CD4-positive, alpha-beta T cell (primary cell): ENCODE measurements at regions not wholly inside any gene's neighbourhood (a gene's known extent, or its start where the extent isn't known, plus 50 kb on each side); places are given as distances from the start of the nearest gene placed in this dataset.

ENCODE experiments used
- ATAC-seq: fragments of 200-7000 bp; cut with Tn5 transposase; one replicate; pipeline ENCODE4 v1.10.0; 2022; ENCODE audit warnings: mild to moderate bottlenecking; ENCODE audit not compliant: poor library complexity
- CTCF ChIA-PET: fragments of 350-600 bp; sonication (Branson Sonifier 250); formaldehyde crosslinking; loops from one replicate; lab custom pipeline; 2021; ENCODE audit warnings: antibody characterized with exemption, inconsistent platforms; lab: Charles Lee
- POLR2A ChIA-PET: fragments of 350-600 bp; sonication (Branson Sonifier 250); formaldehyde crosslinking; loops from one replicate; lab custom pipeline; 2021; ENCODE audit warnings: antibody characterized with exemption, inconsistent platforms; lab: Charles Lee
- DNase-seq, 14 experiments: peaks; one replicate each; pipeline ENCODE4 v3.0.0-alpha.2; 2013 to 2020; ENCODE audit warnings: mixed read lengths in 2 of 14
- H3K27ac ChIP-seq, 2 donors: one replicate each; pipeline versions ENCODE4 v1.5.1 to v1.7.0; 2013; ENCODE audit warnings: low read length in 2 of 2, low read depth in 1 of 2, mild to moderate bottlenecking in 1 of 2
- H3K27me3 ChIP-seq, 2 experiments: 1 replicate in 1 of 2; 2 replicates in 1 of 2; pipeline versions ENCODE4 v1.6.1 to v1.7.0; 2013; ENCODE audit warnings: low read length in 2 of 2, control low read depth in 1 of 2, mild to moderate bottlenecking in 1 of 2, moderate library complexity in 1 of 2; ENCODE audit not compliant: insufficient read depth in 2 of 2, control insufficient read depth in 1 of 2
- H3K36me3 ChIP-seq: one replicate; pipeline ENCODE4 v1.6.1; 2013; ENCODE audit warnings: low read length, control low read depth; ENCODE audit not compliant: insufficient read depth
- H3K4me1 ChIP-seq: one replicate; pipeline ENCODE4 v1.6.1; 2013; ENCODE audit warnings: low read length, control low read depth; ENCODE audit not compliant: insufficient read depth
- H3K4me3 ChIP-seq: one replicate; pipeline ENCODE4 v1.5.1; 2013; ENCODE audit warnings: mild to moderate bottlenecking, low read length, moderate library complexity
- H3K9me3 ChIP-seq, 2 experiments: 1 replicate in 1 of 2; 2 replicates in 1 of 2; pipeline versions ENCODE4 v1.6.1 to v1.7.0; 2013; ENCODE audit warnings: low read length in 2 of 2, mild to moderate bottlenecking in 2 of 2, control low read depth in 1 of 2, moderate library complexity in 1 of 2; ENCODE audit not compliant: control insufficient read depth in 1 of 2, insufficient read depth in 1 of 2
- H3K27ac Mint-ChIP-seq: one replicate; pipeline ENCODE4 v1.8.0; 2020; ENCODE audit warnings: mixed read lengths
- H3K27me3 Mint-ChIP-seq: one replicate; pipeline ENCODE4 v1.8.0; 2021; ENCODE audit warnings: mixed read lengths
- H3K36me3 Mint-ChIP-seq: one replicate; pipeline ENCODE4 v1.8.0; 2021; ENCODE audit warnings: low read depth, mixed read lengths
- H3K4me1 Mint-ChIP-seq: one replicate; pipeline ENCODE4 v1.8.0; 2021; ENCODE audit warnings: low read depth, mixed read lengths
- H3K4me3 Mint-ChIP-seq: one replicate; pipeline ENCODE4 v1.8.0; 2020; ENCODE audit warnings: mild to moderate bottlenecking, mixed read lengths
- H3K9me3 Mint-ChIP-seq: one replicate; pipeline ENCODE4 v1.8.0; 2020; ENCODE audit warnings: mixed read lengths
- intact Hi-C, 2 experiments: fragments of 100-400 bp; cut with DNase I in 1 of 2; cut with micrococcal nuclease in 1 of 2; formaldehyde crosslinking; loops; one replicate each; pipeline versions ENCODE4 v1.15.1 to v1.9.0; 2023 to 2025; cut with DNase I, micrococcal nuclease
- TF ChIP-seq, protein P1 (sequence below): fragments of 200-600 bp; IDR thresholded peaks from one replicate; pipeline ENCODE4 v1.8.0; 2022; ENCODE audit warnings: antibody characterized with exemption, mild to moderate bottlenecking

- Mint-ChIP-seq H3K9me3 (no peaks in the 10 kb centered on the region), H3K36me3 (no peaks in the 10 kb centered on the region), H3K4me3 (no peak overlapping the region), H3K27ac (no peak overlapping the region), H3K27me3 (no peaks in the 10 kb centered on the region), H3K4me1 (no peaks in the 10 kb centered on the region)
- Histone ChIP-seq H3K36me3 (no peaks in the 10 kb centered on the region), H3K4me3 (no peak overlapping the region), H3K27ac (no peak overlapping the region), H3K4me1 (no peaks in the 10 kb centered on the region), H3K9me3 (no peaks in the 10 kb centered on the region), H3K27me3 (no peaks in the 10 kb centered on the region)
- no peak for ATAC-seq
- DNase-seq = no peak
- TF ChIP-seq, protein P1, sequence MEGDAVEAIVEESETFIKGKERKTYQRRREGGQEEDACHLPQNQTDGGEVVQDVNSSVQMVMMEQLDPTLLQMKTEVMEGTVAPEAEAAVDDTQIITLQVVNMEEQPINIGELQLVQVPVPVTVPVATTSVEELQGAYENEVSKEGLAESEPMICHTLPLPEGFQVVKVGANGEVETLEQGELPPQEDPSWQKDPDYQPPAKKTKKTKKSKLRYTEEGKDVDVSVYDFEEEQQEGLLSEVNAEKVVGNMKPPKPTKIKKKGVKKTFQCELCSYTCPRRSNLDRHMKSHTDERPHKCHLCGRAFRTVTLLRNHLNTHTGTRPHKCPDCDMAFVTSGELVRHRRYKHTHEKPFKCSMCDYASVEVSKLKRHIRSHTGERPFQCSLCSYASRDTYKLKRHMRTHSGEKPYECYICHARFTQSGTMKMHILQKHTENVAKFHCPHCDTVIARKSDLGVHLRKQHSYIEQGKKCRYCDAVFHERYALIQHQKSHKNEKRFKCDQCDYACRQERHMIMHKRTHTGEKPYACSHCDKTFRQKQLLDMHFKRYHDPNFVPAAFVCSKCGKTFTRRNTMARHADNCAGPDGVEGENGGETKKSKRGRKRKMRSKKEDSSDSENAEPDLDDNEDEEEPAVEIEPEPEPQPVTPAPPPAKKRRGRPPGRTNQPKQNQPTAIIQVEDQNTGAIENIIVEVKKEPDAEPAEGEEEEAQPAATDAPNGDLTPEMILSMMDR = no peak
- ChIA-PET POLR2A (no interaction called here), CTCF (no interaction called here)
- intact Hi-C loops = no loop called here
Measured at GRCh38 chr22:48860557-48860956, 967.1 kb downstream of the BRD1 start.

- no peak for ATAC-seq
- Mint-ChIP-seq H3K27ac (no peak overlapping the region), H3K9me3 (no peaks in the 10 kb centered on the region)
Measured at GRCh38 chr22:48858856-48859255, 968.8 kb downstream of the BRD1 start.

GRCh38 chr22:48858121-48858520 is 969.6 kb downstream of the BRD1 start:
- Mint-ChIP-seq H3K36me3 (no peaks in the 10 kb centered on the region), H3K27me3 (peaks cover 15% of the 10 kb centered on the region), H3K9me3 (no peaks in the 10 kb centered on the region), H3K4me1 (no peaks in the 10 kb centered on the region), H3K4me3 (no peak overlapping the region), H3K27ac (no peak overlapping the region)
- TF ChIP-seq, protein P1 = no peak
- Histone ChIP-seq H3K27ac (no peak overlapping the region), H3K27me3 (no peaks in the 10 kb centered on the region), H3K4me1 (no peaks in the 10 kb centered on the region), H3K36me3 (no peaks in the 10 kb centered on the region), H3K4me3 (no peak overlapping the region), H3K9me3 (peaks cover 0 to 6% of the 10 kb centered on the region in 2 experiments)
- DNase-seq = no peak
- no peak for ATAC-seq
- intact Hi-C loops = no loop called here
- ChIA-PET CTCF (no interaction called here), POLR2A (no interaction called here)

More at GRCh38 chr22:48858856-48859255, 968.8 kb downstream of the BRD1 start:
- intact Hi-C loops = no loop called here
- Mint-ChIP-seq H3K4me3 (no peak overlapping the region), H3K4me1 (no peaks in the 10 kb centered on the region), H3K27me3 (peaks cover 10% of the 10 kb centered on the region), H3K36me3 (no peaks in the 10 kb centered on the region)
- ChIA-PET POLR2A (no interaction called here), CTCF (no interaction called here)
- peaks cover 0 to 4% of the 10 kb centered on the region in 2 experiments for H3K9me3 ChIP-seq
- no peaks in the 10 kb centered on the region for H3K4me1 ChIP-seq
- no peak overlapping the region for H3K27ac ChIP-seq
- H3K27me3 ChIP-seq = no peaks in the 10 kb centered on the region
- DNase-seq = no peak
- no peaks in the 10 kb centered on the region for H3K36me3 ChIP-seq
- TF ChIP-seq, protein P1 = no peak
- H3K4me3 ChIP-seq = no peak overlapping the region
